ENCODE measurements at regions not wholly inside any gene's neighbourhood (a gene's known extent, or its start where the extent isn't known, plus 50 kb on each side); places are given as distances from the start of the nearest gene placed in this dataset.

GRCh38 chr3:98650971-98651779 lies 57.8 kb upstream of the CPOX start:
- no peak for TF ChIP-seq CTCF (IDR thresholded peaks at IDR 0.05)
- no peaks in the 10 kb centered on the region for H3K36me3 ChIP-seq (ENCODE audit: insufficient read depth in 1 of 2, low read depth in 1 of 2)
- intact Hi-C loops (cut with DNase I): no loop called here
- H3K9me3 ChIP-seq: no peaks in the 10 kb centered on the region
- H3K27ac ChIP-seq: no peak overlapping the region
- no peak overlapping the region for H3K4me3 ChIP-seq
- DNase-seq: no peak
- H3K27me3 ChIP-seq (ENCODE audit: insufficient read depth in 3 of 3, low read length in 2 of 3): no peaks in the 10 kb centered on the region
- ATAC-seq: no peak
- H3K4me1 ChIP-seq: no peaks in the 10 kb centered on the region
- WGBS, 3 donors: 66 to 72% (median 68%) methylated on average over 3 of the region's 3 CpGs

DNA sequence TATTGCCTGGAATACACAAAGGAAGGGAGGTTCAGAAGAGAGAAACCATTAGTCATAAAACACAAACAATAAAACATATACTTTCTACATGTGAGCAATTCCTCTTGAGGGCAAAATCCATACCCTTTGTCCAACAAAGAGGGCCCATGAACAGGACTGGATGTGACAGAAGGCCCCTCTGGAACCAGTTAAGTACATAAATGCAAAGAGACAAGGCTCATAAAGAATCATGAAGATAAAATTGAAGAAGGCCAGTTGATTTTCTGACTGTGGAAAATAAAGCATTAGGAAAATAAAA lies 58.3 kb upstream of the CPOX start:
- ATAC-seq: no peak
- Histone ChIP-seq H3K36me3 (ENCODE audit: insufficient read depth in 1 of 2, low read depth in 1 of 2) (no peaks in the 10 kb centered on the region), H3K4me1 (no peaks in the 10 kb centered on the region), H3K4me3 (no peak overlapping the region), H3K27me3 (ENCODE audit: insufficient read depth in 3 of 3, low read length in 2 of 3) (no peaks in the 10 kb centered on the region), H3K9me3 (no peaks in the 10 kb centered on the region), H3K27ac (no peak overlapping the region)
- no peak for TF ChIP-seq CTCF (IDR thresholded peaks at IDR 0.05)
- no peak for DNase-seq
- intact Hi-C loops (cut with DNase I): no loop called here

GRCh38 chr3:98655666-98656065 lies 62.3 kb upstream of the CPOX start:
- ATAC-seq: no peak
- no peaks in the 10 kb centered on the region for H3K27me3 ChIP-seq (ENCODE audit: insufficient read depth in 3 of 3, low read length in 2 of 3)
- no peaks in the 10 kb centered on the region for H3K9me3 ChIP-seq
- intact Hi-C loops (cut with DNase I): no loop called here
- no peak overlapping the region for H3K4me3 ChIP-seq
- no peak for TF ChIP-seq CTCF (IDR thresholded peaks at IDR 0.05)
- H3K27ac ChIP-seq: no peak overlapping the region
- no peaks in the 10 kb centered on the region for H3K36me3 ChIP-seq (ENCODE audit: insufficient read depth in 1 of 2, low read depth in 1 of 2)
- no peak for DNase-seq
- 23 to 30% (median 29%) methylated on average over 3 of the region's 3 CpGs for WGBS, 3 donors
- H3K4me1 ChIP-seq: no peaks in the 10 kb centered on the region

GRCh38 chr3:98657457-98657856 lies 64.0 kb upstream of the CPOX start:
- 4 to 12% (median 10%) methylated on average over 25 of the region's 25 CpGs for WGBS, 3 donors
- no peak for DNase-seq
- no peaks in the 10 kb centered on the region for H3K4me1 ChIP-seq
- TF ChIP-seq CTCF (IDR thresholded peaks at IDR 0.05): no peak
- H3K27me3 ChIP-seq (ENCODE audit: insufficient read depth in 3 of 3, low read length in 2 of 3): no peaks in the 10 kb centered on the region
- no peaks in the 10 kb centered on the region for H3K36me3 ChIP-seq (ENCODE audit: insufficient read depth in 1 of 2, low read depth in 1 of 2)
- intact Hi-C loops (cut with DNase I): no loop called here
- no peak overlapping the region for H3K27ac ChIP-seq
- no peaks in the 10 kb centered on the region for H3K9me3 ChIP-seq
- H3K4me3 ChIP-seq: no peak overlapping the region
- ATAC-seq: peak in 1 of 4 donors; percentile 36

DNA sequence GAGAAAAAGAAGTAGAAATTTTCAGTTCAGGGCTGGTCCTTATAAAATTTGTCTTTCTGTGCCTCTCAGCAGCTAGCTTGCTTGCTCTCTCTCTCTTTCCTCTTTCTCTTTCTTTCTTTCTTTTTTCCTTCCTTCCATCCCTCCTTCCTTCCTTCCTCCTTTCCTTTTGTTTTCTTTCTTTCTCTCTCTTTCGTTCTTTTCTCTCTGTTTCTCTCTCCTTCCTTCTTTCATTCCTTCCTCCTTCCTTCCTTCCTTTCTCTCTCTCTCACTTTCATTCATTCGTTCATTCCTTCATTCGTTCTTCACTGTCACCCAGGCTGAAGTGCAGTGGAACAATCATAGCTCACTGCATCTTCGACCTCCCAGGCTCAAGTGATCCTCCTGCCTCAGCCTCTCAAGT lies 69.3 kb upstream of the CPOX start:
- no peak for TF ChIP-seq CTCF (IDR thresholded peaks at IDR 0.05)
- no peaks in the 10 kb centered on the region for H3K4me1 ChIP-seq
- no peak for ATAC-seq
- no peak for DNase-seq
- no peaks in the 10 kb centered on the region for H3K9me3 ChIP-seq
- H3K4me3 ChIP-seq: no peak overlapping the region
- no peaks in the 10 kb centered on the region for H3K36me3 ChIP-seq (ENCODE audit: insufficient read depth in 1 of 2, low read depth in 1 of 2)
- H3K27me3 ChIP-seq (ENCODE audit: insufficient read depth in 3 of 3, low read length in 2 of 3): no peaks in the 10 kb centered on the region
- WGBS, 3 donors: 71 to 78% (median 77%) methylated on average over 4 of the region's 4 CpGs
- no peak overlapping the region for H3K27ac ChIP-seq
- intact Hi-C loops (cut with DNase I): no loop called here

All from psoas muscle (tissue), 7 donors.